Upper lobe of right lung (tissue), 1 donor: ENCODE measurements at regions not wholly inside any gene's neighbourhood (a gene's known extent, or its start where the extent isn't known, plus 50 kb on each side); places are given as distances from the start of the nearest gene placed in this dataset.
A peak's percentile ranks its signal among the peaks of the same experiment; 100 is the strongest.

Experiments
- ATAC-seq: fragments of 200-7000 bp; cut with Tn5 transposase; one replicate; pipeline ENCODE4 v1.9.1; 2020; ENCODE audit warnings: mild to moderate bottlenecking, moderate library complexity
- DNase-seq: peaks from one replicate; pipeline ENCODE4 v3.0.0-alpha.2; 2020
- H3K27ac ChIP-seq: fragments of 200-600 bp; one replicate; pipeline ENCODE4 v1.8.0; 2022
- H3K27me3 ChIP-seq: fragments of 200-600 bp; one replicate; pipeline ENCODE4 v1.8.0; 2022; ENCODE audit warnings: mild to moderate bottlenecking
- H3K36me3 ChIP-seq: fragments of 200-600 bp; one replicate; pipeline ENCODE4 v1.8.0; 2022
- H3K4me1 ChIP-seq: fragments of 200-600 bp; one replicate; pipeline ENCODE4 v1.8.0; 2022
- H3K4me3 ChIP-seq: fragments of 200-600 bp; one replicate; pipeline ENCODE4 v1.8.0; 2022; ENCODE audit warnings: mild to moderate bottlenecking
- H3K9me3 ChIP-seq: fragments of 200-600 bp; one replicate; pipeline ENCODE4 v1.8.0; 2022
- intact Hi-C: fragments of 100-400 bp; cut with DNase I; formaldehyde crosslinking; loops from one replicate; pipeline ENCODE4 v1.11.0; 2022
- TF ChIP-seq, protein P1 (sequence below): fragments of 200-600 bp; IDR thresholded peaks from one replicate; pipeline ENCODE4 v1.8.0; 2022; ENCODE audit warnings: antibody characterized with exemption
- donor health status: DM: no; HTN: yes; CAD: no; lungs with severe emphysema.

DNA sequence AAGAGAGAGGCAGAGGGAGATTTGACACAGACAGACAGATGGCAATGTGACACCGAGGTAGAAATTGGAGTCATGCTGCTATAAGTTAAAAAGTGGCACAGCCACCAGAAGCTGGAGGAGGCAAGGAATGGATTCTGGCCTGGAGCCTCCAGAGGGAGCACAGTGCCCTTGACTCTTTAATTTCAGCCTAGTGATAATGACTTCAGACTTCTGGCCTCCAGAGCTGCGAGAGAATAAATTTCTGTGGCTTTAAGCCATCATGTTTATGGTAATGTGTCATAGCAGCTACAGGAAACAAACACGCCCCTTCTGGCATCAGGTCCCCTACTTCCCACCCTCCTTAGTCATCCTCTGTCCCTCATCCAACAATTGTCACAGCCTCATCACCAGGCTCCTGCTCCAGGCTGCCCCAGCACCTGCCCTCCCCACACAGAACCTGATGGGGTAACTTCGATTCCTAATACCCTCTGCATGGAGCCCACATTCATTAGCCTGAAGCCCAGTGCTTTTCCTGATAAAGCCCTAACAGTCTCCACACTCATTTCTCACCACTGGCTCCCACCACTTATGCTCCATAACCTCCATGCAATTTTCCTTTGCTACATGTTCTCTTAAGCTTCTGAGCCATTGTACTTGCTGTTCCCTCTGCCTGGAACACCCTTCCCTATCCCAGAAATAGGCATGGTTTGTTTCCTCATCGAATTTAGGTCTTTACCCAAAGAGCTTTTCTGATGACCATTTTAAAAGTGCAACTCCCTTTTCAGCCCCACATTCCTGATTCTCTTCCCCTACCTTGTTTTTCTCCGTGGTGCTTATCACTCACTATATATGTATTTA lies 69.7 kb upstream of the TOX2 start:
- TF ChIP-seq, protein P1, sequence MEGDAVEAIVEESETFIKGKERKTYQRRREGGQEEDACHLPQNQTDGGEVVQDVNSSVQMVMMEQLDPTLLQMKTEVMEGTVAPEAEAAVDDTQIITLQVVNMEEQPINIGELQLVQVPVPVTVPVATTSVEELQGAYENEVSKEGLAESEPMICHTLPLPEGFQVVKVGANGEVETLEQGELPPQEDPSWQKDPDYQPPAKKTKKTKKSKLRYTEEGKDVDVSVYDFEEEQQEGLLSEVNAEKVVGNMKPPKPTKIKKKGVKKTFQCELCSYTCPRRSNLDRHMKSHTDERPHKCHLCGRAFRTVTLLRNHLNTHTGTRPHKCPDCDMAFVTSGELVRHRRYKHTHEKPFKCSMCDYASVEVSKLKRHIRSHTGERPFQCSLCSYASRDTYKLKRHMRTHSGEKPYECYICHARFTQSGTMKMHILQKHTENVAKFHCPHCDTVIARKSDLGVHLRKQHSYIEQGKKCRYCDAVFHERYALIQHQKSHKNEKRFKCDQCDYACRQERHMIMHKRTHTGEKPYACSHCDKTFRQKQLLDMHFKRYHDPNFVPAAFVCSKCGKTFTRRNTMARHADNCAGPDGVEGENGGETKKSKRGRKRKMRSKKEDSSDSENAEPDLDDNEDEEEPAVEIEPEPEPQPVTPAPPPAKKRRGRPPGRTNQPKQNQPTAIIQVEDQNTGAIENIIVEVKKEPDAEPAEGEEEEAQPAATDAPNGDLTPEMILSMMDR, result peak; percentile 35
- Histone ChIP-seq H3K27ac (peak overlapping the region; percentile 39), H3K4me1 (peaks cover 23% of the 10 kb centered on the region), H3K36me3 (no peaks in the 10 kb centered on the region), H3K27me3 (no peaks in the 10 kb centered on the region), H3K9me3 (no peaks in the 10 kb centered on the region), H3K4me3 (no peak overlapping the region)
- ATAC-seq, result peak; percentile 58
- intact Hi-C loops, result no loop called here
- DNase-seq, result no peak

DNA sequence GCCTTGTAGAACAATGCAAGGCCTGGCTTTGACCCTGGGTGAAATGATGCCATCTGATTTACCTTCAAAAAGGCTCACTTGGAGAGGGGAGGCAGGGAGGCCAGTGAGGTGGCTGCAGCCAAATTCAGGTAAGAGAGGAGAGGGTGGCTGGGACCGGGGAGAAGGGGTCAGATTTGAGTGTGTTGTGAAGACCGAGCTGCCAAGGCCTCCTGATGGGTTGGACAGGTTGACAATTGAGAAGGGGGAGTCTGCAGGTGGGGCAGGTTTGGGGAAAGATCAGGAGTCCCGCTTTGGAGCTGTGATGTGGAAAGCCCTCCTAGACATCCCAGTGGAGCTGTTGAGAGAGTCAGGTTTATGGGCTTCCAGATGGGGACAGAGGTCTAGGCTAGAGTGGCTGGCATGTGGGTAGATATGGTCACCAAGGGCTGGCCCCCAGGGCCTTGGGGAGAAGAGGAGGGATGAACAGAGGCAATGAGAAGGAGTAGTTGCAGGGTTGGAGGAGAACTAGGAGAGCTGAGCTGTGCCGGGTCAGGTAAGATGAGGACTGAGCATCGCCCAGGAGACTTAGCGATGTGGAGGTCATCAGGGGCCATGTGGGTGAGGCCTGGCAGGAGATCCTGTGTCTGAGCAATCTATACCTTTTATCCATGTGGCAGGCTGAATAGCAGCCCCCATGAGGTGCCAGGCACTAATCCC lies 70.5 kb upstream of the TOX2 start:
- no peak overlapping the region for H3K27ac ChIP-seq
- no peak for DNase-seq
- intact Hi-C loops, result no loop called here
- TF ChIP-seq, protein P1, result no peak
- no peaks in the 10 kb centered on the region for H3K36me3 ChIP-seq
- H3K4me3 ChIP-seq, result no peak overlapping the region
- H3K27me3 ChIP-seq, result no peaks in the 10 kb centered on the region
- H3K4me1 ChIP-seq, result peaks cover 21% of the 10 kb centered on the region
- no peaks in the 10 kb centered on the region for H3K9me3 ChIP-seq
- no peak for ATAC-seq

DNA sequence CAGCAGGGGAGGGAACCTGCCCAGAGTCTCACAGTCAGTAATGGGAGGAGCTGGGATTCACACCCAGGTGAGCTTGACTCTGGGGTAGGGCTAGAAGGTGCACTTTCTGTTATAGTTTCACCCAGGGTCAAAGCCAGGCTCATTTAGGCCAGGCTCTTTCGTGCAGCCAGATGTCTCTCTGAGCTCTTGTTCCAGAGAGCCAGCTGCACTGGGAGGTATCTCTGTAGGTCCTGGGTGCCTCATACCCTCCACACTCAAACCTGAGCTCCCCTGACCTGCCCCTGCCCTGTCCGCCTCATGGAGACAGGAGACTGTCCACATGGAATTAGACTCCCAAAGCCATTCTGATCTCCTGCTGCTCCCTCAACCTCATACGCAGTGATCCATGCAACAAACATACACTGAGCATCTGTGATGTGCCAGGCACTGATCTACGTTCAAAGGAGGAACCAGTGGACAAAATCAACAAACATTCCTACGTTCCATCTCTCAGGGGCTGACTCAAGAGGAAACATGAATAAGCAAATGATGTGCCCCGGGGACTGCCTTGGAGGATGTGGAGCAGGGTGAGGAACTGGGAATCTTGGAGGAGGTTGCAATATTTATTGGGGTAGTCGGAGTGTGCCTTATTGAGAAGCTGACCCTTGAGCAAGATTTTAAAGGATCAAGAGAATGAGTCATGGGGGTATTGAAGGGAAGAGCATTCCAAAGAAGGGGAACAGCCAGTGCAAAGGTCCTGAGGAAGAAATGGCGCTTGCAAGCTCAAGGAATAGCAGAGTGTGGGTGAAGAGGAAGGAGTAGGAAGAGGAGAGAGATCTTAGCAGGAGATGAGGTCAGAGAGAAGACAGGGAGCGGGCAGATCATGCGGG lies 71.3 kb upstream of the TOX2 start:
- H3K9me3 ChIP-seq, result no peaks in the 10 kb centered on the region
- no peak overlapping the region for H3K4me3 ChIP-seq
- DNase-seq (no peak), ATAC-seq (no peak)
- H3K36me3 ChIP-seq, result no peaks in the 10 kb centered on the region
- intact Hi-C loops, result no loop called here
- H3K4me1 ChIP-seq, result peaks cover 13% of the 10 kb centered on the region
- H3K27me3 ChIP-seq, result no peaks in the 10 kb centered on the region
- no peak overlapping the region for H3K27ac ChIP-seq
- TF ChIP-seq, protein P1, result no peak

DNA sequence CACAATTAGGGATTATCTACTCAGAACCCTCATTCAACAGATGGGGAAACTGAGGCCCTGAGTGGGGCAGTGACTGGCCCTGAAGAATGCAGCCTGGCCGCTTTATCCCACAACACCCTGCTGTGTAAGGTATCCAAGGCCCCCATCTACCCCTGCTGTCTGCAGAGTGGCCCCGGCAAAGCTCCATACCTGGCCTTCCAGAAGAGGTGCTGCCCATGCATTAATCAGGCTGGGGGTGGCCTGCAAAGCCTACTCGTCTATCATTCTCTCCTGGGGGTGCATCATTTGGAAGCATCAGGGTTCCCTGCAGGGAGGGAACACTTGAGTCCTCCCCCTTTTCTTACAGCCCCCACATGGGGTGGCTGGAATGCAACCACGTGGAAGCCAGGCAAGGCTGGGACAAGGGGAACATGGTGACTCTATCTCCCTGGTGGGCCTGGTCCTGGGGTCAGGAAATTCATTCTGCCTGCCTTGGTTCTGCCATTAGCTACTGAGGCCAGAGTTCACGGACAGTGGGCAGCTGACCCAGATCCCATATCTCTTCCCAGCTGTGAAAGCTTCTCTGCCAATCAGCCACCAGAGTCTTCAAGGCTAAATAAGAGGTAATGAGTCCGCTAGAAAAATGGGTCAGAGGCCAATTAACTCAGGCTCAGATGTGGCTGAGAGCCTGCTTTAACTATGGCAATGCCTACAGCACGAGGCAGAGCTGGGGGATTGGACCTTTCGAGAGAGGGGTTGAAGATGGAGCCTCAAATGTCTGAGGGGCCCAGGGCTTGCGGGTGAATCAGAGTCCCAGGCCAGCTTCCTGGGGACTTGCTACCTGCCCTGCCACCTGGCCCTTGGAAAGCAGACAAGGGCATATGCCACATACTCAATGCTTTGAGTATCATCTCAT lies 72.3 kb upstream of the TOX2 start:
- Histone ChIP-seq H3K4me1 (peaks cover 12% of the 10 kb centered on the region), H3K9me3 (no peaks in the 10 kb centered on the region), H3K36me3 (no peaks in the 10 kb centered on the region), H3K27me3 (no peaks in the 10 kb centered on the region), H3K4me3 (no peak overlapping the region), H3K27ac (no peak overlapping the region)
- TF ChIP-seq, protein P1, result no peak
- ATAC-seq, result no peak
- intact Hi-C loops, result no loop called here
- no peak for DNase-seq
